ENCODE measurements at regions not wholly inside any gene's neighbourhood (a gene's known extent, or its start where the extent isn't known, plus 50 kb on each side); places are given as distances from the start of the nearest gene placed in this dataset.
A peak's percentile ranks its signal among the peaks of the same experiment; 100 is the strongest.

GRCh38 chr10:61834519-61834918, 67.0 kb upstream of the ARID5B start:
- TF ChIP-seq CTCF (IDR thresholded peaks at IDR 0.05) (no peak), POLR2A (IDR thresholded peaks at IDR 0.05) (no peak)
- H3K36me3 ChIP-seq (replicated peaks in 1 of 2): no peaks in the 10 kb centered on the region
- H3K4me3 ChIP-seq: no peak overlapping the region
- peaks cover 31 to 32% of the 10 kb centered on the region in 2 donors for H3K4me1 ChIP-seq (replicated peaks in 1 of 2)
- H3K9me3 ChIP-seq (replicated peaks in 1 of 3): no peaks in the 10 kb centered on the region
- peak overlapping the region in 4 of 5 donors; percentile 74 to 84 (median 79) for H3K27ac ChIP-seq
- no peaks in the 10 kb centered on the region for H3K27me3 ChIP-seq
- no peak for DNase-seq
- WGBS, 4 donors: 96 to 100% (median 99%) methylated on average over 1 of the region's 1 CpG
- intact Hi-C loops (cut with DNase I): loop anchor here in 1 of 2 donors (5.0 kb wide), 1 partner anchor 82 kb away; no protein-coding TSS in a partner anchor

- Histone ChIP-seq H3K27ac (peak overlapping the region; percentile 61 to 84 (median 77)), H3K9me3 (replicated peaks in 1 of 3) (no peaks in the 10 kb centered on the region), H3K27me3 (no peaks in the 10 kb centered on the region), H3K4me3 (peak overlapping the region in 1 of 4 donors; percentile 6), H3K4me1 (replicated peaks in 1 of 2) (peaks cover 31 to 32% of the 10 kb centered on the region in 2 donors), H3K36me3 (replicated peaks in 1 of 2) (no peaks in the 10 kb centered on the region)
- DNase-seq: peak; percentile 56 to 82 (median 65)
- TF ChIP-seq POLR2A (IDR thresholded peaks at IDR 0.05) (peak in 1 of 2 donors; percentile 7), CTCF (IDR thresholded peaks at IDR 0.05) (peak; percentile 32 to 79 (median 70))
- intact Hi-C loops (cut with DNase I): no loop called here
- 20 to 27% (median 24%) methylated on average over 8 of the region's 8 CpGs for WGBS, 4 donors
Measured at GRCh38 chr10:61835069-61835945, 66.2 kb upstream of the ARID5B start.

- H3K9me3 ChIP-seq (replicated peaks in 1 of 3): no peaks in the 10 kb centered on the region
- TF ChIP-seq POLR2A (IDR thresholded peaks at IDR 0.05) (no peak), CTCF (IDR thresholded peaks at IDR 0.05) (no peak)
- H3K36me3 ChIP-seq (replicated peaks in 1 of 2): no peaks in the 10 kb centered on the region
- intact Hi-C loops (cut with DNase I): no loop called here
- DNase-seq: peak in 1 of 7 donors; percentile 7
- peak overlapping the region in 1 of 4 donors; percentile 6 for H3K4me3 ChIP-seq
- peak overlapping the region; percentile 15 to 84 (median 74) for H3K27ac ChIP-seq
- peaks cover 31 to 32% of the 10 kb centered on the region in 2 donors for H3K4me1 ChIP-seq (replicated peaks in 1 of 2)
- H3K27me3 ChIP-seq: no peaks in the 10 kb centered on the region
- 11 to 20% (median 18%) methylated on average over 6 of the region's 6 CpGs for WGBS, 4 donors
Measured at GRCh38 chr10:61835946-61836887, 65.3 kb upstream of the ARID5B start.
